CD8-positive, alpha-beta memory T cell (primary cell): ENCODE measurements at regions not wholly inside any gene's neighbourhood (a gene's known extent, or its start where the extent isn't known, plus 50 kb on each side); places are given as distances from the start of the nearest gene placed in this dataset.
"Not testable (repeated sequence)": the region's sequence is repeated elsewhere in the genome, so short reads cannot be mapped to it uniquely, and the experiment has no call there.

Experiments used
- CTCF ChIA-PET: fragments of 350-600 bp; sonication (Branson Sonifier 250); formaldehyde crosslinking; loops from one replicate; lab custom pipeline; 2021; ENCODE audit warnings: antibody characterized with exemption; lab: Charles Lee
- POLR2A ChIA-PET: fragments of 350-600 bp; sonication (Branson Sonifier 250); formaldehyde crosslinking; loops from one replicate; lab custom pipeline; 2021; ENCODE audit warnings: antibody characterized with exemption; lab: Charles Lee
- DNase-seq, 5 donors: peaks; one replicate each; pipeline versions ENCODE4 v3.0.0 to v3.0.0-alpha.2; 2020 to 2022; ENCODE audit warnings: mixed read lengths in 1 of 5
- H3K27ac ChIP-seq: one replicate; pipeline ENCODE4 v1.7.0; 2013; ENCODE audit warnings: low read depth, mild to moderate bottlenecking, low read length, moderate library complexity
- H3K27me3 ChIP-seq: 2 replicates; pipeline ENCODE4 v1.7.0; 2013; ENCODE audit warnings: low read length, mild to moderate bottlenecking; ENCODE audit not compliant: insufficient read depth, poor library complexity, severe bottlenecking
- H3K36me3 ChIP-seq: 2 replicates; pipeline ENCODE4 v1.7.0; 2013; ENCODE audit warnings: mild to moderate bottlenecking, low read length, moderate library complexity; ENCODE audit not compliant: insufficient read depth
- H3K4me1 ChIP-seq: 2 replicates; pipeline ENCODE4 v1.7.0; 2013; ENCODE audit warnings: mild to moderate bottlenecking, low read length, moderate library complexity; ENCODE audit not compliant: insufficient read depth
- H3K4me3 ChIP-seq: 2 replicates; pipeline ENCODE4 v1.7.0; 2013; ENCODE audit warnings: mild to moderate bottlenecking, low read length
- H3K9me3 ChIP-seq: 2 replicates; pipeline ENCODE4 v1.7.0; 2013; ENCODE audit warnings: mild to moderate bottlenecking, low read length
- H3K27ac Mint-ChIP-seq, 8 donors: one replicate each; pipeline ENCODE4 v1.8.0; 2020 to 2021; ENCODE audit warnings: mixed read lengths in 8 of 8, mild to moderate bottlenecking in 6 of 8, inconsistent platforms in 3 of 8, moderate library complexity in 3 of 8
- H3K27me3 Mint-ChIP-seq, 2 donors: one replicate each; pipeline ENCODE4 v1.8.0; 2020 to 2021; ENCODE audit warnings: mixed read lengths in 2 of 2, mild to moderate bottlenecking in 1 of 2, moderate library complexity in 1 of 2
- H3K36me3 Mint-ChIP-seq, 3 donors: one replicate each; pipeline ENCODE4 v1.8.0; 2020 to 2021; ENCODE audit warnings: mixed read lengths in 3 of 3, inconsistent platforms in 1 of 3, mild to moderate bottlenecking in 1 of 3
- H3K4me1 Mint-ChIP-seq, 3 donors: one replicate each; pipeline ENCODE4 v1.8.0; 2020 to 2021; ENCODE audit warnings: mixed read lengths in 3 of 3, inconsistent platforms in 1 of 3, mild to moderate bottlenecking in 1 of 3
- H3K4me3 Mint-ChIP-seq, 7 donors: one replicate each; pipeline ENCODE4 v1.8.0; 2020 to 2021; ENCODE audit warnings: mixed read lengths in 7 of 7, mild to moderate bottlenecking in 6 of 7, moderate library complexity in 4 of 7, inconsistent platforms in 2 of 7
- H3K9me3 Mint-ChIP-seq, 5 donors: one replicate each; pipeline ENCODE4 v1.8.0; 2020 to 2022; ENCODE audit warnings: mixed read lengths in 5 of 5, mild to moderate bottlenecking in 3 of 5, moderate library complexity in 2 of 5, inconsistent platforms in 1 of 5

DNA sequence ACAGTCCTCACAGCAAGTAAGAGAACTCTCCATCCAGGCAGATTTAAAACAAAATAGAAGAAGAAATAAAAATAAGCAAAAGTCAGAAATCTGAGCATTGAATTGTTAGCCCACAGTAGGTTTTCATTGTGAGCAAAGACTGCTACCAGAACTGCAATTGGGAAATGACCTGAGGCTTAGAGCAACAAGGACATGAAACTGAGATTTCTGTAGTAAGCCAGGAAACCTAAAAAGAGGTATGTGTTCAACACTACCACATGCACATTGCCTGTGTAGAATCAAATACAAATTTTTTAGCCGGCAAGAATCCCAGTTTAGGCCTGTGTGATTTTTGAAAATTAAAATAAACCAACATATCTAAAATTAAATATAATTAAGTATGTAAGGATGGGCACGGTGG is 928.4 kb upstream of the WWC1 start:
- Mint-ChIP-seq H3K36me3 (no peaks in the 10 kb centered on the region), H3K27me3 (no peaks in the 10 kb centered on the region)

DNA sequence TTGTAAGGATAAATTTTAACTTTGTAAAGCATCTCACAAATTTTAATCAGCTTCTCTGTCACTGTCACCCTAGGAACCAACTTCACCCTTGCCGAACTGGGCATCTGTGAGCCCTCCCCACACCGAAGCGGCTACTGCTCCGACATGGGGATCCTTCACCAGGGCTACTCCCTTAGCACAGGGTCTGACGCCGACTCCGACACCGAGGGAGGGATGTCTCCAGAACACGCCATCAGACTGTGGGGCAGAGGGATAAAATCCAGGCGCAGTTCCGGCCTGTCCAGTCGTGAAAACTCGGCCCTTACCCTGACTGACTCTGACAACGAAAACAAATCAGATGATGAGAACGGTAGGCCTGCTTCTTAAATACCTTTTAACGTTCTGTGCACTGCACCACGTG is 916.3 kb upstream of the WWC1 start:
- Histone ChIP-seq H3K4me1 (no peaks in the 10 kb centered on the region), H3K27me3 (no peaks in the 10 kb centered on the region), H3K9me3 (no peaks in the 10 kb centered on the region), H3K27ac (no peak overlapping the region), H3K36me3 (no peaks in the 10 kb centered on the region), H3K4me3 (no peak overlapping the region)
- Mint-ChIP-seq H3K27me3 (no peaks in the 10 kb centered on the region), H3K36me3 (no peaks in the 10 kb centered on the region), H3K4me1 (no peaks in the 10 kb centered on the region), H3K27ac (no peak overlapping the region), H3K4me3 (no peak overlapping the region), H3K9me3 (peaks cover 3 to 38% (median 14%) of the 10 kb centered on the region in 5 donors)
- ChIA-PET POLR2A (no interaction called here), CTCF (no interaction called here)
- DNase-seq, result no peak

More for the DNA sequence above, 928.4 kb upstream of the WWC1 start:
- Histone ChIP-seq H3K4me3 (no peak overlapping the region), H3K27ac (no peak overlapping the region), H3K4me1 (no peaks in the 10 kb centered on the region), H3K27me3 (no peaks in the 10 kb centered on the region), H3K9me3 (no peaks in the 10 kb centered on the region), H3K36me3 (no peaks in the 10 kb centered on the region)
- ChIA-PET CTCF (no interaction called here), POLR2A (no interaction called here)
- no peak for DNase-seq
- H3K4me3 Mint-ChIP-seq, result no peak overlapping the region
- H3K9me3 Mint-ChIP-seq, result peaks cover 0 to 27% (median 2%) of the 10 kb centered on the region in 5 donors
- H3K27ac Mint-ChIP-seq, result no peak overlapping the region
- no peaks in the 10 kb centered on the region for H3K4me1 Mint-ChIP-seq

DNA sequence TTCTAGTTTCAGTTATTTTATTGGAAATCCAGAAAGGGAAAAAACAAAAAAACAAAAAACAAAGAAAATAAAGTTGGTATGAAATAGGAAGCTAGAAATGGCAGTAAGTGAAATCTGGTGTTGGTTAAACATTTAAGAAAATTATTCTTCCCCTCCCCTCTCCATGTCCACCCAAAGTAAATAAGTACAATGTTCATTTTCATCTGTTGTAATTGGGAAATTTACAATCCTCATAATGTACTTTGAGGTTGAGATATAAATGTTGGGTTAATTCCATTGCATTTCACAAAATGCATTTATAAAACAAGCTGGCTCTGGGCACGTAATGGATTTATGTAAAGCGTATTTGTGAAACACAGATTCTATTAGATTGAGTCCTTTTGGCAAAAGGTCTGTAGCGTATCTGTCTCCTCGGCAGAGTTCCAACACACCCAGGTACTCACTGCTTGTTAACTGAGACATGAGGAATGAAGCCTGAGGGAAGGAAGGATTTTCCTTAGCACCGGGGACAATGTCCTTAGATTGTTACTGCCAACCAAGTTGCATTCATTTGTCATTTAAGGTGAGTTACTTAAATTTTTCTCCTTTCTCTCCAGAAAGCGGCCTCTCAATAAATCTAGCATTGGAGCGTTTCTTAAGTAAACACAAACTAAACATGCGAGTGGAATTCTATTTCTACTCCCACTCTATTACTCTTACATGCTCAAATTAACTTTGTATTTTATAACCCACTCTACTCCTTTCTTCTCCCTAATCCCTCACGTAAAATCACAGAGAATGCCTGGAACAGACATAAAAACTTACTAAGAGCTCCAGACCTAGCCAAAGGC is 912.3 kb upstream of the WWC1 start:
- Mint-ChIP-seq H3K4me3 (no peak overlapping the region), H3K4me1 (no peaks in the 10 kb centered on the region), H3K27me3 (no peaks in the 10 kb centered on the region), H3K36me3 (no peaks in the 10 kb centered on the region), H3K9me3 (peaks cover 4 to 29% (median 7%) of the 10 kb centered on the region in 5 donors), H3K27ac (no peak overlapping the region)
- no peaks in the 10 kb centered on the region for H3K36me3 ChIP-seq
- no peaks in the 10 kb centered on the region for H3K4me1 ChIP-seq
- H3K27ac ChIP-seq, result no peak overlapping the region
- CTCF ChIA-PET, result no interaction called here
- no peak overlapping the region for H3K4me3 ChIP-seq
- DNase-seq, result no peak
- POLR2A ChIA-PET, result no interaction called here
- no peaks in the 10 kb centered on the region for H3K9me3 ChIP-seq
- H3K27me3 ChIP-seq, result no peaks in the 10 kb centered on the region

DNA sequence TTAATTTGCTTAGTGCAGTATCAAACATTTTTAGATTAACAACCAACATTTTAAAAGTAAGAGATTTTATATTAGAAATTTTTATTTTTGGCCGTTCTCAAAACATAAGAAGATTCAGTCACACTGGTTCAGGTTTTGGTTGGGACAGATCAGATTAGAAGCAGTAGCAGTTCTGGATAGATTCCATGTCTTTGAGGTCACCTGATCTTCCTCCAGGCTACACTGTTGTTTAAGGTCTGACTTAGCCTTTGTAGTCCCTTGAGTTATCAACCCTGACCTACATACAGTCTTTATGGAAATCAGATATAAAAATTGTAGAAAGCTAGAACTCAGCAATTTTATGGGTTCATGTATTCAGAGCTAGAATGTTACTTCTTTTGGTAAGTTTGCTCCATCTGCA is 910.0 kb upstream of the WWC1 start:
- no peaks in the 10 kb centered on the region for H3K36me3 ChIP-seq
- Mint-ChIP-seq H3K27ac (no peak overlapping the region), H3K27me3 (no peaks in the 10 kb centered on the region), H3K9me3 (peaks cover 4 to 30% (median 6%) of the 10 kb centered on the region in 5 donors), H3K4me1 (no peaks in the 10 kb centered on the region), H3K36me3 (no peaks in the 10 kb centered on the region), H3K4me3 (no peak overlapping the region)
- no peak overlapping the region for H3K27ac ChIP-seq
- no peaks in the 10 kb centered on the region for H3K9me3 ChIP-seq
- no peak for DNase-seq
- ChIA-PET POLR2A (no interaction called here), CTCF (no interaction called here)
- no peaks in the 10 kb centered on the region for H3K27me3 ChIP-seq
- H3K4me1 ChIP-seq, result no peaks in the 10 kb centered on the region
- no peak overlapping the region for H3K4me3 ChIP-seq

DNA sequence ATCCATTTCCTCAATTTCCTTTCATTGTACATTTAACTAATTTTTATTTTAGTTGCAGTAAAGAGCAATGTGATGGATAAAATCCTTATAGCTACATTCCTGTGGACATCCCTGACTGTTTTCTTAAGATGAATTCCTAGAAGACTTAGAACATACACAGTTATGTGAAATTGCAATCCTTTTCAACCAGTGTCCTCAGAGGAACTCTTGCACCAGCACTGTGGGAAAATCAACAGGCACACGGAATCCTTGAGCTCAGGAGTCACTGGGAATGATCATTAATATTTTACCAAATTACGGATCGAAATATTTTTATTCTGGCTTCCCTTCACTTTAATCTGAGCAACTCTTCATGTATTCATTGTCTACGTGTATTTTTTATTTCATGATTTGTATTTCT is 901.9 kb upstream of the WWC1 start:
- Histone ChIP-seq H3K4me1 (no peaks in the 10 kb centered on the region), H3K9me3 (no peaks in the 10 kb centered on the region), H3K27ac (no peak overlapping the region), H3K4me3 (no peak overlapping the region), H3K27me3 (no peaks in the 10 kb centered on the region), H3K36me3 (no peaks in the 10 kb centered on the region)
- CTCF ChIA-PET, result no interaction called here
- POLR2A ChIA-PET, result no interaction called here
- no peak overlapping the region for H3K4me3 Mint-ChIP-seq
- DNase-seq, result no peak
- no peaks in the 10 kb centered on the region for H3K4me1 Mint-ChIP-seq
- H3K27ac Mint-ChIP-seq, result no peak overlapping the region
- no peaks in the 10 kb centered on the region for H3K27me3 Mint-ChIP-seq
- H3K36me3 Mint-ChIP-seq, result peaks cover 0 to 2% (median 0%) of the 10 kb centered on the region in 3 donors
- peaks cover 7 to 19% (median 11%) of the 10 kb centered on the region in 5 donors for H3K9me3 Mint-ChIP-seq

DNA sequence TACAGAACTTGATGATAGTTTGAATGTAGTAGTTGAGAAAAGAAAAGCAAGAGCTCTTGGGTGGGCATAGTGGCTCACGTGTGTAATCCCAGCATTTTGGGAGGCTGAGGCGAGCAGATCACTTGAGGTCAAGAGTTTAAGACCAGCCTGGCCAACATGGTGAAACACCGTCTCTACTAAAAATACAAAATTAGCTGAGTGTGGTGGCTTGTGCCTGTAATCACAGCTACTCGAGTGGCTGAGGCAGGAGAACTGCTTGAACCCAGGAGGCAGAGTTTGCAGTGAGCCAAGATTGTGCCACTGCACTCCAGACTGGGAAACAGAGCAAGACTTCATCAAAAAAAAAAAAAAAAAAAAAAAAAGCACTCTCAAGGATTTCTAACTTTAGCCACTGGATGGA is 900.2 kb upstream of the WWC1 start:
- H3K27ac ChIP-seq, H3K36me3 Mint-ChIP-seq, DNase-seq, H3K4me3 ChIP-seq, H3K4me1 Mint-ChIP-seq, H3K4me1 ChIP-seq, H3K27me3 Mint-ChIP-seq, H3K36me3 ChIP-seq, CTCF ChIA-PET, H3K4me3 Mint-ChIP-seq, POLR2A ChIA-PET, H3K27me3 ChIP-seq, H3K27ac Mint-ChIP-seq, H3K9me3 ChIP-seq: not testable (repeated sequence)
- peaks cover 9 to 21% (median 16%) of the 10 kb centered on the region in 5 donors for H3K9me3 Mint-ChIP-seq

DNA sequence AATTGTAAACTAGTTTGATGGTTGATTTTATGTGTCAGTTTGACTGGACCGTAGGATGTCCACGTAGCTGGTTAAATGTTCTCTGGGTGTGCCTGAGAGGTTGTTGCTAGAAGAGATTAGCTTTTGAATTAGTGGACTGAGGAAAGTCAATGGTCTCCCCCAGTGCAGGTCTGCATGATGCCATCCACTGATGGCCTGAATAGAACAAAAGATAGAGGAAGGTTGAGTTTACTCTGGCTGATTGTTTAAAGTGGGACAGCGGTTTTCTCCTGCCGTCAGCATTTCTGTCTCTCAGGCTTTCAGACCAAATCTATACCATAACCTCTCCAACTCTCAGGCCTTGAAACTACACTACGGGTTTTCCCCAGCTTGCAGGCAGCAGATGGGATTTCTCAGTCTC is 899.2 kb upstream of the WWC1 start:
- H3K4me1 Mint-ChIP-seq, result no peaks in the 10 kb centered on the region
- H3K4me3 ChIP-seq, result no peak overlapping the region
- no peaks in the 10 kb centered on the region for H3K4me1 ChIP-seq
- CTCF ChIA-PET, result no interaction called here
- no peaks in the 10 kb centered on the region for H3K27me3 Mint-ChIP-seq
- DNase-seq, result no peak
- H3K27ac ChIP-seq, result no peak overlapping the region
- no peaks in the 10 kb centered on the region for H3K9me3 ChIP-seq
- no peaks in the 10 kb centered on the region for H3K27me3 ChIP-seq
- peaks cover 7 to 17% (median 13%) of the 10 kb centered on the region in 5 donors for H3K9me3 Mint-ChIP-seq
- H3K36me3 ChIP-seq, result no peaks in the 10 kb centered on the region
- H3K27ac Mint-ChIP-seq, result no peak overlapping the region
- POLR2A ChIA-PET, result no interaction called here
- H3K4me3 Mint-ChIP-seq, result no peak overlapping the region
- peaks cover 0 to 3% (median 0%) of the 10 kb centered on the region in 3 donors for H3K36me3 Mint-ChIP-seq

DNA sequence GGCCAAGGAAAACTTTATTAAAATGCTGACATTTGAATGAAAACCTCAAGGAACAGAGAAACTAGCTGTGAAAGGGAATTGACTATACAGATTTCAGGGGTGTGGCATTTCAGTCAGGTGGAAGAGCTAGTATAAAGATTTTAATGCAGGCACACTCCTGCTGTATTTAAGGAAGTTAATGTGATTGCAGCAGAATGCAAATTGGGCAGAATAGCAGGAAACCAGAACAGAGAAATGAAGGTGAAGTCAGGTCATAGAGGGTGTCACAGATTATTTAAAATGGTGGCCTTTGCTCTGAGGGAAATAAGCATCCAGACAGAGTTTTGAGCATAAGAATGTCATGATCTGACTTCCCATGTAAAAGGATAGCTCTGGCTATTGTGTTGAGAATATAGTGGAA is 898.1 kb upstream of the WWC1 start:
- H3K9me3 Mint-ChIP-seq, result peaks cover 3 to 16% (median 11%) of the 10 kb centered on the region in 5 donors
- no peaks in the 10 kb centered on the region for H3K27me3 Mint-ChIP-seq
- H3K4me1 ChIP-seq, result no peaks in the 10 kb centered on the region
- H3K36me3 ChIP-seq, result no peaks in the 10 kb centered on the region
- no peak for DNase-seq
- no peak overlapping the region for H3K27ac ChIP-seq
- H3K27me3 ChIP-seq, result no peaks in the 10 kb centered on the region
- H3K9me3 ChIP-seq, result no peaks in the 10 kb centered on the region
- no peaks in the 10 kb centered on the region for H3K4me1 Mint-ChIP-seq
- no peak overlapping the region for H3K4me3 Mint-ChIP-seq
- CTCF ChIA-PET, result no interaction called here
- no peak overlapping the region for H3K27ac Mint-ChIP-seq
- POLR2A ChIA-PET, result no interaction called here
- H3K4me3 ChIP-seq, result no peak overlapping the region
- peaks cover 0 to 1% (median 0%) of the 10 kb centered on the region in 3 donors for H3K36me3 Mint-ChIP-seq
